Activated T-cell treated with anti-CD3 and anti-CD28 coated beads for 48 hours (primary cell): ENCODE measurements at regions not wholly inside any gene's neighbourhood (a gene's known extent, or its start where the extent isn't known, plus 50 kb on each side); places are given as distances from the start of the nearest gene placed in this dataset.
"Not testable (repeated sequence)": the region's sequence is repeated elsewhere in the genome, so short reads cannot be mapped to it uniquely, and the experiment has no call there.

Experiments used
- DNase-seq: peaks from one replicate; pipeline ENCODE4 v3.0.0-alpha.2; 2020; ENCODE audit warnings: low read depth

- DNase-seq, result no peak
Observed at GRCh38 chr7:25669281-25669781, 441.0 kb upstream of the NPVF start.

- no peak for DNase-seq
Observed at GRCh38 chr7:25669961-25670841, 441.9 kb upstream of the NPVF start.

GRCh38 chr7:25671111-25671510 is 442.8 kb upstream of the NPVF start:
- DNase-seq, result no peak

GRCh38 chr7:25672496-25672895 is 444.2 kb upstream of the NPVF start:
- no peak for DNase-seq

GRCh38 chr7:25675789-25676474 is 447.6 kb upstream of the NPVF start:
- no peak for DNase-seq

- no peak for DNase-seq
Observed at GRCh38 chr7:25677595-25677994, 449.3 kb upstream of the NPVF start.

GRCh38 chr7:25678215-25678614 is 449.9 kb upstream of the NPVF start:
- no peak for DNase-seq

GRCh38 chr7:25680636-25681035 is 452.4 kb upstream of the NPVF start:
- no peak for DNase-seq

- no peak for DNase-seq
Observed at GRCh38 chr7:25684360-25684759, 456.1 kb upstream of the NPVF start.

- DNase-seq, result no peak
Observed at GRCh38 chr7:25686493-25686892, 458.2 kb upstream of the NPVF start.

- DNase-seq, result no peak
Observed at GRCh38 chr7:25694211-25694610, 457.8 kb upstream of the NFE2L3 start.

GRCh38 chr7:25694699-25695098 is 457.3 kb upstream of the NFE2L3 start:
- DNase-seq, result no peak

- DNase-seq, result no peak
Observed at GRCh38 chr7:25696571-25696970, 455.4 kb upstream of the NFE2L3 start.

GRCh38 chr7:25698451-25699113 is 453.4 kb upstream of the NFE2L3 start:
- no peak for DNase-seq

GRCh38 chr7:25700141-25700540 is 451.9 kb upstream of the NFE2L3 start:
- DNase-seq, result not testable (repeated sequence)

GRCh38 chr7:25704413-25704812 is 447.6 kb upstream of the NFE2L3 start:
- no peak for DNase-seq

- DNase-seq, result no peak
Observed at GRCh38 chr7:25706764-25707163, 445.2 kb upstream of the NFE2L3 start.

- DNase-seq, result no peak
Observed at GRCh38 chr7:25707768-25708620, 444.0 kb upstream of the NFE2L3 start.

- DNase-seq, result no peak
Observed at GRCh38 chr7:25710959-25711358, 441.0 kb upstream of the NFE2L3 start.

- DNase-seq, result no peak
Observed at GRCh38 chr7:25711940-25712339, 440.1 kb upstream of the NFE2L3 start.

GRCh38 chr7:25712500-25712899 is 439.5 kb upstream of the NFE2L3 start:
- no peak for DNase-seq

GRCh38 chr7:25714013-25714412 is 438.0 kb upstream of the NFE2L3 start:
- DNase-seq, result no peak
